Stimulated activated effector memory CD8-positive, alpha-beta T cell treated with anti-CD3 and anti-CD28 coated beads, Interleukin-12 subunit alpha, Interleukin-12 subunit beta, amount 100 ng/mL, for 72 hours (primary cell): ENCODE measurements at regions not wholly inside any gene's neighbourhood (a gene's known extent, or its start where the extent isn't known, plus 50 kb on each side); places are given as distances from the start of the nearest gene placed in this dataset.

ENCODE experiments used
- ATAC-seq: fragments of 150-1000 bp; cut with Tn5 transposase; 2 replicates; pipeline ENCODE4 v1.10.0; 2021
- DNase-seq, 2 donors: peaks; one replicate each; pipeline ENCODE4 v3.0.0; 2021 to 2022; ENCODE audit warnings: low spot score in 2 of 2
- H3K27ac Mint-ChIP-seq: one replicate; pipeline ENCODE4 v1.8.0; 2022; ENCODE audit warnings: mild to moderate bottlenecking, mixed read lengths
- H3K36me3 Mint-ChIP-seq: one replicate; pipeline ENCODE4 v1.8.0; 2022; ENCODE audit warnings: mild to moderate bottlenecking, mixed read lengths
- H3K4me1 Mint-ChIP-seq: one replicate; pipeline ENCODE4 v1.8.0; 2022; ENCODE audit warnings: mixed read lengths
- H3K4me3 Mint-ChIP-seq: one replicate; pipeline ENCODE4 v1.8.0; 2022; ENCODE audit warnings: mild to moderate bottlenecking, mixed read lengths
- H3K9me3 Mint-ChIP-seq: one replicate; pipeline ENCODE4 v1.8.0; 2022; ENCODE audit warnings: mixed read lengths

GRCh38 chr4:19857380-19857779, 394.3 kb upstream of the SLIT2 start:
- DNase-seq = no peak
- H3K4me3 Mint-ChIP-seq = no peak overlapping the region

GRCh38 chr4:19850909-19851308, 400.8 kb upstream of the SLIT2 start:
- no peak for DNase-seq
- Mint-ChIP-seq H3K36me3 (no peaks in the 10 kb centered on the region), H3K9me3 (peaks cover 19% of the 10 kb centered on the region), H3K4me3 (no peak overlapping the region), H3K4me1 (no peaks in the 10 kb centered on the region), H3K27ac (no peak overlapping the region)
- ATAC-seq = no peak

More at GRCh38 chr4:19857380-19857779, 394.3 kb upstream of the SLIT2 start:
- ATAC-seq = no peak
- Mint-ChIP-seq H3K27ac (no peak overlapping the region), H3K9me3 (peaks cover 18% of the 10 kb centered on the region), H3K36me3 (no peaks in the 10 kb centered on the region), H3K4me1 (no peaks in the 10 kb centered on the region)

- no peak for DNase-seq
- H3K4me1 Mint-ChIP-seq = no peaks in the 10 kb centered on the region
- H3K4me3 Mint-ChIP-seq = no peak overlapping the region
- ATAC-seq = no peak
- H3K9me3 Mint-ChIP-seq = peaks cover 5% of the 10 kb centered on the region
- H3K27ac Mint-ChIP-seq = no peak overlapping the region
- no peaks in the 10 kb centered on the region for H3K36me3 Mint-ChIP-seq
These were observed 407.3 kb upstream of the SLIT2 start for GRCh38 chr4:19844446-19844845.

GRCh38 chr4:19842471-19842870, 409.2 kb upstream of the SLIT2 start:
- DNase-seq (no peak), ATAC-seq (no peak)
- Mint-ChIP-seq H3K36me3 (no peaks in the 10 kb centered on the region), H3K27ac (no peak overlapping the region), H3K4me3 (no peak overlapping the region), H3K9me3 (peaks cover 5% of the 10 kb centered on the region), H3K4me1 (no peaks in the 10 kb centered on the region)

GRCh38 chr4:19838858-19839257, 412.8 kb upstream of the SLIT2 start:
- H3K36me3 Mint-ChIP-seq = no peaks in the 10 kb centered on the region
- peaks cover 12% of the 10 kb centered on the region for H3K9me3 Mint-ChIP-seq
- H3K4me1 Mint-ChIP-seq = no peaks in the 10 kb centered on the region
- DNase-seq (no peak), ATAC-seq (no peak)
- H3K27ac Mint-ChIP-seq = no peak overlapping the region
- H3K4me3 Mint-ChIP-seq = no peak overlapping the region

GRCh38 chr4:19835429-19835828, 416.3 kb upstream of the SLIT2 start:
- H3K36me3 Mint-ChIP-seq = no peaks in the 10 kb centered on the region
- peaks cover 9% of the 10 kb centered on the region for H3K9me3 Mint-ChIP-seq

GRCh38 chr4:19832411-19832810, 419.3 kb upstream of the SLIT2 start:
- no peaks in the 10 kb centered on the region for H3K4me1 Mint-ChIP-seq
- peaks cover 9% of the 10 kb centered on the region for H3K9me3 Mint-ChIP-seq
- ATAC-seq (no peak), DNase-seq (no peak)
- no peaks in the 10 kb centered on the region for H3K36me3 Mint-ChIP-seq
- H3K4me3 Mint-ChIP-seq = no peak overlapping the region
- no peak overlapping the region for H3K27ac Mint-ChIP-seq

More at GRCh38 chr4:19835429-19835828, 416.3 kb upstream of the SLIT2 start:
- no peaks in the 10 kb centered on the region for H3K4me1 Mint-ChIP-seq
- ATAC-seq (no peak), DNase-seq (no peak)
- H3K4me3 Mint-ChIP-seq = no peak overlapping the region
- H3K27ac Mint-ChIP-seq = no peak overlapping the region

GRCh38 chr4:19831644-19832285, 419.9 kb upstream of the SLIT2 start:
- no peak overlapping the region for H3K4me3 Mint-ChIP-seq

GRCh38 chr4:19829101-19829500, 422.6 kb upstream of the SLIT2 start:
- DNase-seq (no peak), ATAC-seq (no peak)
- Mint-ChIP-seq H3K4me3 (no peak overlapping the region), H3K36me3 (no peaks in the 10 kb centered on the region), H3K4me1 (no peaks in the 10 kb centered on the region), H3K27ac (no peak overlapping the region), H3K9me3 (peaks cover 9% of the 10 kb centered on the region)

More at GRCh38 chr4:19831644-19832285, 419.9 kb upstream of the SLIT2 start:
- H3K36me3 Mint-ChIP-seq = no peaks in the 10 kb centered on the region
- no peaks in the 10 kb centered on the region for H3K4me1 Mint-ChIP-seq
- no peak overlapping the region for H3K27ac Mint-ChIP-seq
- no peak for ATAC-seq
- peaks cover 7% of the 10 kb centered on the region for H3K9me3 Mint-ChIP-seq
- no peak for DNase-seq

- Mint-ChIP-seq H3K4me3 (no peak overlapping the region), H3K36me3 (no peaks in the 10 kb centered on the region), H3K27ac (no peak overlapping the region), H3K4me1 (no peaks in the 10 kb centered on the region), H3K9me3 (peaks cover 10% of the 10 kb centered on the region)
- no peak for ATAC-seq
- no peak for DNase-seq
These were observed 427.9 kb upstream of the SLIT2 start for GRCh38 chr4:19823781-19824180.

- Mint-ChIP-seq H3K4me3 (no peak overlapping the region), H3K9me3 (peaks cover 11% of the 10 kb centered on the region), H3K27ac (no peak overlapping the region), H3K36me3 (no peaks in the 10 kb centered on the region), H3K4me1 (no peaks in the 10 kb centered on the region)
- ATAC-seq (no peak), DNase-seq (no peak)
These were observed 432.0 kb upstream of the SLIT2 start for GRCh38 chr4:19819737-19820136.

- DNase-seq (no peak), ATAC-seq (no peak)
- H3K4me3 Mint-ChIP-seq = no peak overlapping the region
- no peaks in the 10 kb centered on the region for H3K36me3 Mint-ChIP-seq
- H3K27ac Mint-ChIP-seq = no peak overlapping the region
- no peaks in the 10 kb centered on the region for H3K4me1 Mint-ChIP-seq
- peaks cover 2% of the 10 kb centered on the region for H3K9me3 Mint-ChIP-seq
These were observed 441.7 kb upstream of the SLIT2 start for GRCh38 chr4:19809989-19810388.

- Mint-ChIP-seq H3K4me3 (no peak overlapping the region), H3K36me3 (no peaks in the 10 kb centered on the region), H3K9me3 (peaks cover 5% of the 10 kb centered on the region), H3K27ac (no peak overlapping the region), H3K4me1 (no peaks in the 10 kb centered on the region)
- no peak for DNase-seq
- ATAC-seq = no peak
These were observed 444.2 kb upstream of the SLIT2 start for GRCh38 chr4:19807505-19807904.

GRCh38 chr4:19806865-19807264, 444.8 kb upstream of the SLIT2 start:
- ATAC-seq = no peak
- Mint-ChIP-seq H3K36me3 (no peaks in the 10 kb centered on the region), H3K27ac (no peak overlapping the region)

GRCh38 chr4:19803406-19803805, 448.3 kb upstream of the SLIT2 start:
- H3K4me1 Mint-ChIP-seq = no peaks in the 10 kb centered on the region
- H3K4me3 Mint-ChIP-seq = no peak overlapping the region
- DNase-seq (no peak), ATAC-seq (no peak)
- H3K36me3 Mint-ChIP-seq = no peaks in the 10 kb centered on the region
- H3K27ac Mint-ChIP-seq = no peak overlapping the region
- peaks cover 9% of the 10 kb centered on the region for H3K9me3 Mint-ChIP-seq

More at GRCh38 chr4:19806865-19807264, 444.8 kb upstream of the SLIT2 start:
- Mint-ChIP-seq H3K4me1 (no peaks in the 10 kb centered on the region), H3K9me3 (peaks cover 5% of the 10 kb centered on the region), H3K4me3 (no peak overlapping the region)
- DNase-seq = no peak

- Mint-ChIP-seq H3K9me3 (peaks cover 11% of the 10 kb centered on the region), H3K4me1 (no peaks in the 10 kb centered on the region), H3K27ac (no peak overlapping the region)
These were observed 457.9 kb upstream of the SLIT2 start for GRCh38 chr4:19793831-19794230.

More at GRCh38 chr4:19793831-19794230, 457.9 kb upstream of the SLIT2 start:
- H3K36me3 Mint-ChIP-seq = no peaks in the 10 kb centered on the region
- ATAC-seq = no peak
- H3K4me3 Mint-ChIP-seq = no peak overlapping the region
- DNase-seq = no peak
